Esophagus mucosa (tissue), 1 donor: ENCODE measurements at regions not wholly inside any gene's neighbourhood (a gene's known extent, or its start where the extent isn't known, plus 50 kb on each side); places are given as distances from the start of the nearest gene placed in this dataset.
"Not testable (repeated sequence)": the region's sequence is repeated elsewhere in the genome, so short reads cannot be mapped to it uniquely, and the experiment has no call there.

Experiments
- ATAC-seq: fragments of 200-7000 bp; cut with Tn5 transposase; one replicate; pipeline ENCODE4 v1.9.1; 2020
- donor health status: DM: yes; HTN: yes; CAD: no.

DNA sequence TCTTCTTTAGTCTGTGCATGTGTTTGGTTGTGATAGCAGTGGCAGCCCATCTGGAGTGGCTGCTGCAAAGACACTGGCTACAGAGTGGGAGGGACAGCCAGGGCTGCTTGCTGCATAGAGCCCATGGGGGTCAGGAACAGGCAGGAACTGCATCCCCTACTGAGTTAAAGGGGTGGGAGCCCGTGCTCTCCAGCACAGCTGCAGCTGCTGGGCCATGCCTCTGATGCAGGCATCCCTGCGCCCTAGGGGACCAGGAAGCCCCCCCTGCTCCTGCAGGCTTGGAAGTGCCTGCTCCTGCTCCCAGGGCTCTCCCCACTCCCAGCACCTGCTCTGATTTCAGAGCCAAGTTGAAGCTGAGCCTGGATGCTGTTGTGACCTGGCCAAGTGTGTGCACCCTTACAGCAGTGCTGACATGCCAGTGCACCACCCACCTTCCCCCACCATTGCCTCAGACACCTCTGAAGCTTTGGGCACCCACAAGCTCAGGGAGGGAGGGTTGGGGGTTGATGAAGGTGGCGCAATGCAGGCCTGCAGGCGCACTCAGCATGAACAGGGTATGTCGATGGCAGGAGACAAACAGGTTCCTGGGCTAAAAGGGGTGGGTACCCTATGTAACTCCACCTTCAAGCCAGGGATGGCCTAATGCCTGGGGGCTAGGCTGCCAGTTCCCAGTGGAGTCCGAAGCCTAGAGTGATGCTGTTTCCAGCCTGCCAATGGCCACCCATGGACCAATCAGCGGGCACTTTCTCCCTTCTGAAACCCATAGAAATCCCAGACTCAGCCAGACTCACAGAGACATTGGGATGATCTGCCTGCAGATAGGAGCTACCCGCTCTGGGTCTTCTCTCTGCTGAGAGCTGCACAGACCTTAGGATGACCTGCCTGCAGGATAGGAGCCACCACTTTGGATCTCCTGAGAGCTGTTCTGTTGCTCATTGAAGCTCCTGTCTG lies 919.9 kb upstream of the MIR17HG start:
- no peak for ATAC-seq

GRCh38 chr13:90428522-90429210 lies 918.8 kb upstream of the MIR17HG start:
- ATAC-seq, result no peak

DNA sequence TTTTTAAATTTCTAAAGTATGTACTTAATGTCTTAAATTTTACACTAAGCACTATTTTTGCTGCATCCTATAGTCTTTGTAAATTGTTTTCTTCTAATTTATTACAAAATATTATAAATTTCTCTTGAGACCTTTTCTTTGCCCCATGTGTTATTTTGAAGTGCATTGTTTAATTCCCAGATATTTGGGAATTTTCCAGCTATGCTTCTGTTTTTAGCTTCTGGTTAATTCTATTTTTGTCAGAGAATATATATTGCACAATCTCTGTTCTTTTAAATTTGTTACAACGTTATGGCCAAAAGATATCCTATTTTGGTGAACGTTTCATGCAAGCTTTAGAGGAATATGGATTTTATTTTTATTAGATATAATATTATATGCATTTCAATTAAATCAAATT lies 917.4 kb upstream of the MIR17HG start:
- ATAC-seq, result no peak

DNA sequence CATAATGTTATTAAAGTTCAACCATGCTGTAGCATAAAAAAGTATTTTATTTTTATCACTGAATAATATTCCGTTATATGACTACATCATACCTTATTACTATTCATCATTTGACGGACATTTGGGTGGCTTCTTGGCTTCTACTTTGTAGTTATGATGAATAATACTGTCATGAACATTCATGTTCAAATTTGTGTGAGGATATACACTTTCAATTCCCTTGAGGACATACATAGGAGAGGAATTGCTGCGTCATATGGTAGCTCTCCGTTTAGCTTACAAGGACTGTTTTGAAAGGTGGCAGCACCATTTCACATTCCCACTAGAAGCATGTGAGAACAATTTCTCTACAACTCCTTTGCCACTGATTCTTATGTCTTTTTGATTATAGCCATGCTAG lies 910.8 kb upstream of the MIR17HG start:
- ATAC-seq, result no peak

- ATAC-seq, result no peak
Measured at GRCh38 chr13:90438576-90438975, 908.9 kb upstream of the MIR17HG start.

GRCh38 chr13:90443268-90443667 lies 904.2 kb upstream of the MIR17HG start:
- ATAC-seq, result no peak

DNA sequence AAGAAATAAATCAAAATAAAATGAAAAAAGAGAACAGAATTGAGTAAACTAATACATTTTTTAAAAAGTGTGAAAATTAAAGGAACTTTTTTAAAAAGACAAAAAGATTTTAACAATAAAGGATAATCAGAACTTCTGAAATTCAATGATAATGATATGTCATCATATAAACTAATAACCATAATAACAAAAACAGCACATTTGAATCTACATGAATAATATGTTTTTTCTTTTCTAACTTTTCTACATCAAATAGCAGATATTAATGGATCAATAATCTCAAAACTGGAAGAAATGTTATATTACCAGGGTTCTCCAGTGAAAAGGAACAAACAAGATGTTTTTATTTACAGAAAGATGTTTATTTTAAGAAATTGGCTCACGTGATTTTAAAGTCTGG lies 903.3 kb upstream of the MIR17HG start:
- no peak for ATAC-seq

- ATAC-seq, result no peak
Measured at GRCh38 chr13:90445179-90445578, 902.3 kb upstream of the MIR17HG start.

GRCh38 chr13:90447034-90447733 lies 900.3 kb upstream of the MIR17HG start:
- peak; percentile 35 for ATAC-seq

DNA sequence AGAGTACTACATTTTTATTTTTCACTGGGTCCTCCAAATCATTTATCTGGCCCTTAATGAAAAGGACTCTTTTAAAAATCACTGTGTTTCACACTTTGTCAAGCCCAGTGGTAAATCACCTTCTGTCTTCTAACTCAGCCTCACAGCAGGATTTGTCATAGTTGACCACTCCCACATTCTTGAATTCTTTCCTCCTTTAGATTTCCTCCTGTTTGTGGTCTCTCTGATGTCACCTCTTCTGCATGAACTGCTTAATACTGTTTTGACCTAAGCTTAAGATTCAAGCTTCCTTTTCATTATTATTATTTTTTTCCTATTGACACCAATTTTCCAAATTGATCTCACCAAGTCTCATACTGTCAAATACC lies 899.8 kb upstream of the MIR17HG start:
- ATAC-seq, result no peak

GRCh38 chr13:90448466-90449037 lies 898.9 kb upstream of the MIR17HG start:
- no peak for ATAC-seq

GRCh38 chr13:90453342-90453741 lies 894.1 kb upstream of the MIR17HG start:
- ATAC-seq, result no peak

GRCh38 chr13:90454002-90454636 lies 893.4 kb upstream of the MIR17HG start:
- ATAC-seq, result no peak

DNA sequence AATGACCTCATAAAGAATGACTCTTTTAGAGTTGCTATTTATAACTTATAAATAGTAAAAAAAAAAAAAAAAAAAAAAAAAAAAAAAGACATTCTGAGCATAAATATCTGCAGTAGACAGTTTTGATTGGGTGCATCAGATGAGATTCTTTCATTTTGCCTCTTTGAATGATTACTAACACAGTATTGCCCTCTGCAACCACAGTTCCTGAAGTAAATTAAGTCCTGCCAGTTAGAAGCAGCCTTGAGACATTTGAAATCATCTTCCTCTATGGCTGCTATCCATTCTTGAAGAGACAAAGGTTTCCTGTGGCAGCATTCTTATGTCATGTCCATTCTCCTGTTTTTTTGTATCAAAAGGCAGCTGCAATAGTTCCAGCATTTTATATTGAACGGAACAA lies 892.4 kb upstream of the MIR17HG start:
- no peak for ATAC-seq

DNA sequence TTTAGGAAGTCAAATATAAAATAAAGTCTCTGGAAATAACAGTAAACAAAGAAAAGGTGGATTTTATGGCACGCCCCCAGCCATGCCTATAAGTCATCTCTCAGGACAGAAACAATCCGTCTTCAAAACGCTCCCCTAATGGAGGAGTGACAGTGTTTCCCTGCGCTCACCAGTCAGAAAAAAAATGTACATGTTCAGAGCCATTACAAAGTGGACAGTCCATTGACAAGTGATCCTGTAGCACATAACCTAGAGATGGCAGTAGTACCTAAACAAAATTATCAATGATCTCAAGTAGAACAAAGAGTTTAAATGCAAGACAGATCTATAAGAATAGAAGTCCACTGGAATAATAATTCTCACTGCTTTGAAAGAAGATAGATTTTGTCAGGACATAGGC lies 891.7 kb upstream of the MIR17HG start:
- ATAC-seq, result no peak

DNA sequence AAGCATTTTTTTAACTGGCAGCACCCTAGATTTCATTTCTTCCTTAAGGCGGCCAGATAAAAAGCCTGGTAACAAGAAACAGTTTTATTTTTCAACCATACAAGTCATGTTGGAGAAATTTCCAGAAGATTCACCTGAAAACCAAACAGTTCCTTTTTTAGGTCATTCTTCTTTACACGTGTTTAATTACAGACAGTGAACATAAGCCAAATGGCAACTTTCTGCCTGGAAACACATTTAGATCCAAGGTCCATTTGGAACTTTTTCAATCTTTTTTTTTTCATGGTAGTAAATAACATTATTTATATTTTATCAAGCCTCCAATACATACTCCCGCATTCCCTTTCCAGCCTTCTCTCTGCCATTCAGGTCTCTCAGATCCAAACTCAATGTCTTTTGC lies 886.1 kb upstream of the MIR17HG start:
- ATAC-seq, result no peak

DNA sequence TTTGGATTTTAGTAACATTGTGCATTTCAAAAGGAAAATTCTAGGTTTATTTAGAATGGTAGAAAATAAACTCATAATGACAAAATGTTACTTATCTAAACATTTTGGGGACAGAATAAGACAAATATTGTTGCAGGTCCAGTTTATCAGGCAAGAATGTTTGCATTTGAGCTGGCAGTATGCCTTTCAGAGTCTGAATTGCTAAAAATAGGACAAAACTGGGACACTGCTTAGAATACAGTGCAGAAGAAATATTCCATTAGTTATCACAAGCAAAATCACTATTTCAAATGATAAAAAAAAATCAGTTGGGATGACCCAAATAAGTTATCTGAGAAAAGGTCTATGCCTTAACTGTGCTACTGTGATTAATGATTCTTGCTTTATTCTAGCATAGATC lies 870.3 kb upstream of the MIR17HG start:
- no peak for ATAC-seq

DNA sequence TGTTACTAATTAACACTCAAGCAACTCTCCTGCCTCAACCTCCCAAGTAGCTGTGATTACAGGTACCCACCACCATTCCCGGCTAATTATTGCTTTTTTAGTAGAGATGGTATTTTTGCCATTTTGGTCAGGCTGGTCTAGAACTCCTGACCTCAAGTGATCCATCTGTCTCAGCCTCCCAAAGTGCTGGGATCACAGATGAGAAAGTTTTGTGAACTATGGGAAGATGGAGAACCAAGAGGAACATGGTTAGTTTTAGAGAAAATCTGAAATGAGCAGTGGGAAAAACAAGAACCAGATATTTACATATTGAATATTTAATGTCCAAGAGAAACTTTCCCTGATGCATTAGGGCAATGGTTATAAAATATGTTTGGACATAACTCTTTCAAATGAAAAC lies 863.6 kb upstream of the MIR17HG start:
- no peak for ATAC-seq

- ATAC-seq, result no peak
Measured at GRCh38 chr13:90485436-90485835, 862.1 kb upstream of the MIR17HG start.

DNA sequence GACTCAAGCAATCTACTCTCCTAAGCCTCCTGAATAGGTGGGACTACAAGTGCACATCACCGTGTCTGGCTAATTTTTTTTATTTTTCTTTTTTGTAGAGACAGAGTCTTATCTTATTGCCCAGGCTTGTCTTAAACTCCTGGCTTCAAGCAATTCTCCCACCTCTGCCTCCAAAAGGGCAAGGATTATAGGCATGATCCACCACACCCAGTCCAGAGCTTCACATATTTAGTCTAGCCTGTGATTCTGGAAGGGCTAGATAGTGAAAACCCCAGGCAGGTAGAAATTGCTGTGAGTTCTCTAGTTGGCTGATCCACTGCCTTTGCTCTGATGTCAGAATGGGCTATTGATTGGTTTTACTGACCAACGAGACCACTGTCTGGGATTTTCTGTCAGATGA lies 854.6 kb upstream of the MIR17HG start:
- ATAC-seq, result no peak

- ATAC-seq, result no peak
Measured at GRCh38 chr13:90493667-90494066, 853.8 kb upstream of the MIR17HG start.

DNA sequence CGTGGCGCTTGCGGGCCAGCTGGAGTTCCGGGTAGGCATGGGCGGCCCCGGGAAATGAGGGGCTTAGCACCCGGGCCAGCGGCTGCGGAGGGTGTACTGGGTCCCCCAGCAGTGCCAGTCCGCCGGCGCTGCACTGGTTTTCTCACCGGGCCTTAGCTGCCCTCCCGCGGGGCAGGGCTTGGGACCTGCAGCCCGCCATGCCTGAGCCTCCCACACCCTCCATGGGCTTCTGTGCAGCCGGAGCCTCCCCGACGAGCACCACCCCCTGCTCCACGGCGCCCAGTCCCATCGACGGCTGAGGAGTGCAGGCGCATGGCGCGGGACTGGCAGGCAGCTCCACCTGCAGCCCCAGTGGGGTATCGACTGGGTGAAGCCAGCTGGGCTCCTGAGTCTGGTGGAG lies 852.6 kb upstream of the MIR17HG start:
- not testable (repeated sequence) for ATAC-seq

DNA sequence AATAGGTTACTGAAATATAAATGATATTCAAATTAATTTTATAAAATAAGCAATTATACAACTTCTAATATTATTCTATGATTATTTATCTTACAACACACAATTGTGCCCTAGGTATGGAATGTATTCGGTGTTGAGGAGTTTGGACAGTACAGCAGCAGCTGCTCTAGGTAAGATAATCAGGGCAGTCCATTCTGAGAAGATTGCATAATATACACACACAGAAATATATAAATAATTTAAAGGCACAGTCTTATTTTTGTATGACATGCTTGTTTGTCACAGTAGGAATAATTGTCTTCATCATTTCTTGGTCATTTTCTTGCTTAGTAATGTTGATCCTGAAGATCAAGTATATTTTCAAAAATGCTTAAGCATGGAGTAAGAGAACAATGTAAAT lies 849.4 kb upstream of the MIR17HG start:
- ATAC-seq, result no peak
